ENCODE measurements at regions not wholly inside any gene's neighbourhood (a gene's known extent, or its start where the extent isn't known, plus 50 kb on each side); places are given as distances from the start of the nearest gene placed in this dataset.

- Mint-ChIP-seq H3K27ac (no peak overlapping the region), H3K4me3 (no peak overlapping the region), H3K4me1 (peaks cover 32% of the 10 kb centered on the region), H3K9me3 (peaks cover 24% of the 10 kb centered on the region), H3K36me3 (peaks cover 22% of the 10 kb centered on the region), H3K27me3 (peaks cover 5% of the 10 kb centered on the region)
- no peak for DNase-seq
- CTCF ChIA-PET, result no interaction called here
Measured at GRCh38 chr7:41885078-41885477, 182.2 kb upstream of the INHBA start.

GRCh38 chr7:41882745-41883420 lies 180.0 kb upstream of the INHBA start:
- no peak overlapping the region for H3K4me3 Mint-ChIP-seq
- H3K27ac Mint-ChIP-seq, result peak overlapping the region; percentile 98
- peaks cover 34% of the 10 kb centered on the region for H3K4me1 Mint-ChIP-seq
- CTCF ChIA-PET, result interaction anchor here (1.5 kb wide), 1 partner anchor 58 kb away, joined by 5 read pairs; no protein-coding TSS in a partner anchor
- H3K27me3 Mint-ChIP-seq, result peaks cover 5% of the 10 kb centered on the region
- H3K36me3 Mint-ChIP-seq, result peaks cover 25% of the 10 kb centered on the region
- DNase-seq, result no peak
- peaks cover 29% of the 10 kb centered on the region for H3K9me3 Mint-ChIP-seq

- peak overlapping the region; percentile 98 for H3K27ac Mint-ChIP-seq
- H3K9me3 Mint-ChIP-seq, result peaks cover 29% of the 10 kb centered on the region
- peaks cover 3% of the 10 kb centered on the region for H3K27me3 Mint-ChIP-seq
- peaks cover 34% of the 10 kb centered on the region for H3K4me1 Mint-ChIP-seq
- H3K36me3 Mint-ChIP-seq, result peaks cover 25% of the 10 kb centered on the region
- no peak for DNase-seq
- CTCF ChIA-PET, result interaction anchor here (1.4 to 1.6 kb wide), 3 partner anchors 10 to 61 kb away, joined by 5 to 7 read pairs (median 5); no protein-coding TSS in a partner anchor
- peak overlapping the region; percentile 55 for H3K4me3 Mint-ChIP-seq
Measured at GRCh38 chr7:41882256-41882655, 179.4 kb upstream of the INHBA start.

GRCh38 chr7:41881331-41882130 lies 178.6 kb upstream of the INHBA start:
- H3K27me3 Mint-ChIP-seq, result peaks cover 6% of the 10 kb centered on the region
- peaks cover 32% of the 10 kb centered on the region for H3K9me3 Mint-ChIP-seq
- DNase-seq, result peak; percentile 84
- H3K4me1 Mint-ChIP-seq, result peaks cover 34% of the 10 kb centered on the region
- H3K36me3 Mint-ChIP-seq, result peaks cover 28% of the 10 kb centered on the region
- H3K27ac Mint-ChIP-seq, result peak overlapping the region; percentile 98
- CTCF ChIA-PET, result interaction anchor here (1.4 to 1.6 kb wide), 3 partner anchors 9 to 61 kb away, joined by 5 to 7 read pairs (median 5); no protein-coding TSS in a partner anchor
- H3K4me3 Mint-ChIP-seq, result peak overlapping the region; percentile 55

- Mint-ChIP-seq H3K9me3 (peaks cover 36% of the 10 kb centered on the region), H3K36me3 (peaks cover 28% of the 10 kb centered on the region), H3K4me1 (peaks cover 37% of the 10 kb centered on the region), H3K27ac (peak overlapping the region; percentile 98), H3K27me3 (peaks cover 9% of the 10 kb centered on the region), H3K4me3 (no peak overlapping the region)
- no peak for DNase-seq
- CTCF ChIA-PET, result no interaction called here
Measured at GRCh38 chr7:41880107-41880506, 177.2 kb upstream of the INHBA start.

GRCh38 chr7:41879403-41879802 lies 176.5 kb upstream of the INHBA start:
- DNase-seq, result no peak
- H3K4me1 Mint-ChIP-seq, result peaks cover 43% of the 10 kb centered on the region
- peaks cover 33% of the 10 kb centered on the region for H3K9me3 Mint-ChIP-seq
- peaks cover 10% of the 10 kb centered on the region for H3K27me3 Mint-ChIP-seq
- H3K27ac Mint-ChIP-seq, result peak overlapping the region; percentile 15
- CTCF ChIA-PET, result interaction anchor here (0.6 to 1.6 kb wide), 3 partner anchors 13 to 483 kb away, joined by 3 read pairs; no protein-coding TSS in a partner anchor
- H3K36me3 Mint-ChIP-seq, result peaks cover 28% of the 10 kb centered on the region
- H3K4me3 Mint-ChIP-seq, result no peak overlapping the region

- Mint-ChIP-seq H3K9me3 (peaks cover 33% of the 10 kb centered on the region), H3K27ac (no peak overlapping the region), H3K27me3 (peaks cover 13% of the 10 kb centered on the region), H3K4me1 (peaks cover 49% of the 10 kb centered on the region), H3K36me3 (peaks cover 28% of the 10 kb centered on the region), H3K4me3 (no peak overlapping the region)
- DNase-seq, result no peak
- CTCF ChIA-PET, result interaction anchor here (0.6 to 1.6 kb wide), 3 partner anchors 14 to 482 kb away, joined by 3 read pairs; no protein-coding TSS in a partner anchor
Measured at GRCh38 chr7:41878309-41879295, 175.7 kb upstream of the INHBA start.

GRCh38 chr7:41877118-41877517 lies 174.2 kb upstream of the INHBA start:
- no peak for DNase-seq
- no peak overlapping the region for H3K4me3 Mint-ChIP-seq
- CTCF ChIA-PET, result no interaction called here
- H3K4me1 Mint-ChIP-seq, result peaks cover 42% of the 10 kb centered on the region
- H3K36me3 Mint-ChIP-seq, result peaks cover 18% of the 10 kb centered on the region
- no peak overlapping the region for H3K27ac Mint-ChIP-seq
- peaks cover 17% of the 10 kb centered on the region for H3K27me3 Mint-ChIP-seq
- H3K9me3 Mint-ChIP-seq, result peaks cover 24% of the 10 kb centered on the region

- CTCF ChIA-PET, result interaction anchor here (0.7 kb wide), 2 partner anchors 61 to 65 kb away, joined by 3 to 4 read pairs; no protein-coding TSS in a partner anchor
- Mint-ChIP-seq H3K27me3 (peaks cover 21% of the 10 kb centered on the region), H3K27ac (no peak overlapping the region), H3K36me3 (peaks cover 7% of the 10 kb centered on the region), H3K4me1 (peaks cover 26% of the 10 kb centered on the region), H3K9me3 (peaks cover 13% of the 10 kb centered on the region), H3K4me3 (no peak overlapping the region)
- no peak for DNase-seq
Measured at GRCh38 chr7:41875513-41875912, 172.6 kb upstream of the INHBA start.

- H3K27me3 Mint-ChIP-seq, result peaks cover 21% of the 10 kb centered on the region
- CTCF ChIA-PET, result no interaction called here
- peaks cover 22% of the 10 kb centered on the region for H3K4me1 Mint-ChIP-seq
- no peak overlapping the region for H3K27ac Mint-ChIP-seq
- peak; percentile 29 for DNase-seq
- peaks cover 3% of the 10 kb centered on the region for H3K36me3 Mint-ChIP-seq
- H3K4me3 Mint-ChIP-seq, result no peak overlapping the region
- H3K9me3 Mint-ChIP-seq, result peaks cover 6% of the 10 kb centered on the region
Measured at GRCh38 chr7:41874201-41874785, 171.4 kb upstream of the INHBA start.

GRCh38 chr7:41873741-41874140 lies 170.9 kb upstream of the INHBA start:
- H3K27me3 Mint-ChIP-seq, result peaks cover 21% of the 10 kb centered on the region
- no peak overlapping the region for H3K27ac Mint-ChIP-seq
- no peak overlapping the region for H3K4me3 Mint-ChIP-seq
- peaks cover 3% of the 10 kb centered on the region for H3K36me3 Mint-ChIP-seq
- H3K4me1 Mint-ChIP-seq, result peaks cover 24% of the 10 kb centered on the region
- CTCF ChIA-PET, result no interaction called here
- H3K9me3 Mint-ChIP-seq, result peaks cover 6% of the 10 kb centered on the region
- DNase-seq, result no peak

GRCh38 chr7:41872966-41873365 lies 170.1 kb upstream of the INHBA start:
- no peak for DNase-seq
- CTCF ChIA-PET, result interaction anchor here (1.2 kb wide), 1 partner anchor 9 kb away, joined by 5 read pairs; no protein-coding TSS in a partner anchor
- peaks cover 3% of the 10 kb centered on the region for H3K36me3 Mint-ChIP-seq
- H3K4me1 Mint-ChIP-seq, result peaks cover 24% of the 10 kb centered on the region
- peaks cover 21% of the 10 kb centered on the region for H3K27me3 Mint-ChIP-seq
- no peak overlapping the region for H3K27ac Mint-ChIP-seq
- H3K9me3 Mint-ChIP-seq, result peaks cover 6% of the 10 kb centered on the region
- no peak overlapping the region for H3K4me3 Mint-ChIP-seq

- Mint-ChIP-seq H3K4me3 (no peak overlapping the region), H3K36me3 (no peaks in the 10 kb centered on the region), H3K27me3 (peaks cover 12% of the 10 kb centered on the region), H3K9me3 (peaks cover 7% of the 10 kb centered on the region), H3K4me1 (peaks cover 21% of the 10 kb centered on the region), H3K27ac (no peak overlapping the region)
- no peak for DNase-seq
- CTCF ChIA-PET, result no interaction called here
Measured at GRCh38 chr7:41870461-41871138, 167.7 kb upstream of the INHBA start.

Measured in activated naive CD4-positive, alpha-beta T cell treated with anti-CD3 and anti-CD28 coated beads, Interleukin-2, amount 10 ng/mL, durations not matched to agents 7 days and 5 days (primary cell).